ENCODE measurements at regions not wholly inside any gene's neighbourhood (a gene's known extent, or its start where the extent isn't known, plus 50 kb on each side); places are given as distances from the start of the nearest gene placed in this dataset.

- no peak overlapping the region for H3K9ac ChIP-seq (replicated peaks in 1 of 4; ENCODE audit: extremely low read depth in 1 of 4, low read depth in 3 of 4, low read length in 3 of 4)
- DNase-seq (ENCODE audit: low read depth in 1 of 2, low spot score in 2 of 2) (no peak), FAIRE-seq (no peak)
- H3K14ac ChIP-seq (ENCODE audit: insufficient read length), result no peak overlapping the region
- no peak overlapping the region for H2BK120ac ChIP-seq (replicated peaks; ENCODE audit: low read depth, low read length)
- H3K23me2 ChIP-seq (ENCODE audit: low read depth, low read length), result no peaks in the 10 kb centered on the region
- no peak overlapping the region for H2BK12ac ChIP-seq (ENCODE audit: low read depth, low read length)
- CTCF ChIA-PET (ENCODE audit: partially characterized antibody), result interaction anchor here (0.7 to 1.0 kb wide), 2 partner anchors 9 to 157 kb away, joined by 3 to 4 read pairs; no protein-coding TSS in a partner anchor
- no peaks in the 10 kb centered on the region for H4K20me1 ChIP-seq (replicated peaks in 1 of 2; ENCODE audit: control insufficient read depth in 1 of 2, insufficient read depth in 2 of 2, low read length in 2 of 2)
- no peak overlapping the region for H4K91ac ChIP-seq (replicated peaks; ENCODE audit: insufficient read length, low read length)
- H3K27me3 ChIP-seq (replicated peaks in 1 of 4; ENCODE audit: control insufficient read depth in 3 of 4, extremely low read depth in 1 of 4, insufficient read depth in 3 of 4, low read length in 3 of 4), result no peaks in the 10 kb centered on the region
- no peak overlapping the region for H3K4me3 ChIP-seq (ENCODE audit: extremely low read depth in 1 of 4, insufficient read depth in 2 of 4, low read depth in 3 of 4, low read length in 4 of 4)
- H3K23ac ChIP-seq (ENCODE audit: insufficient read length), result no peak overlapping the region
- H3K56ac ChIP-seq (replicated peaks; ENCODE audit: insufficient read length, low read depth, low read length), result no peak overlapping the region
- no peak overlapping the region for H4K8ac ChIP-seq (ENCODE audit: extremely low read depth, insufficient read depth, low read length)
- no peak overlapping the region for H3K4ac ChIP-seq (replicated peaks; ENCODE audit: insufficient read length, low read depth, low read length)
- H2BK5ac ChIP-seq (ENCODE audit: low read depth, low read length), result no peak overlapping the region
- no peaks in the 10 kb centered on the region for H3K36me3 ChIP-seq (ENCODE audit: control insufficient read depth in 2 of 4, insufficient read depth in 4 of 4, low read length in 3 of 4)
- H3K4me2 ChIP-seq (ENCODE audit: insufficient read depth in 1 of 2, low read depth in 2 of 2, low read length in 2 of 2), result no peak overlapping the region
- no peak overlapping the region for H3K18ac ChIP-seq (ENCODE audit: extremely low read depth, low read length)
- no peak overlapping the region for H2BK15ac ChIP-seq (ENCODE audit: low read length)
- no peaks in the 10 kb centered on the region for H3K79me1 ChIP-seq (ENCODE audit: low read depth, low read length)
- no peaks in the 10 kb centered on the region for H3K9me3 ChIP-seq (ENCODE audit: insufficient read depth in 2 of 2, low read depth in 1 of 2, low read length in 1 of 2)
- no peak overlapping the region for H4K5ac ChIP-seq (ENCODE audit: insufficient read length, low read depth, low read length)
- no peak overlapping the region for H2AFZ ChIP-seq (ENCODE audit: low read length)
- peaks cover 0 to 2% (median 0%) of the 10 kb centered on the region in 4 experiments; a peak in 1 of 7 replicates for H3K4me1 ChIP-seq (replicated peaks in 1 of 4; ENCODE audit: control insufficient read depth in 3 of 4, insufficient read depth in 4 of 4, low read length in 3 of 4)
- POLR2A ChIA-PET (ENCODE audit: partially characterized antibody), result no interaction called here
- H3K27ac ChIP-seq (ENCODE audit: low read depth, low read length), result no peak overlapping the region
- 91% methylated on average over 1 of the region's 1 CpG; no CpG with 5 or more reads in 1 of the 2 experiments for WGBS, 2 experiments (ENCODE audit: extremely low coverage in 1 of 2, insufficient coverage in 1 of 2, insufficient read length in 1 of 2, insufficient replicate concordance in 2 of 2, low coverage in 1 of 2, low lambda C conversion rate in 2 of 2, missing lambda C conversion rate in 1 of 2)
- no peak overlapping the region for H2BK20ac ChIP-seq (ENCODE audit: low read length)
- H2AK5ac ChIP-seq (ENCODE audit: low read depth, low read length), result no peak overlapping the region
- no peak for TF ChIP-seq ASH2L (IDR thresholded peaks at IDR 0.05; ENCODE audit: low read length)
- no peaks in the 10 kb centered on the region for H3K79me2 ChIP-seq (ENCODE audit: control insufficient read depth in 1 of 2, insufficient read depth in 2 of 2, low read length in 2 of 2)
Measured at GRCh38 chr18:40168026-40168425, 1787.0 kb upstream of the PIK3C3 start.

All from H1 (cell line).